Neural progenitor cell (in vitro differentiated cells): ENCODE measurements at regions not wholly inside any gene's neighbourhood (a gene's known extent, or its start where the extent isn't known, plus 50 kb on each side); places are given as distances from the start of the nearest gene placed in this dataset.

ENCODE experiments used
- CTCF ChIP-seq: fragments of 200-600 bp; sonication (generic); IDR thresholded peaks from 2 replicates; pipeline ENCODE4 v1.5.1; 2017; ENCODE audit warnings: antibody characterized with exemption, mild to moderate bottlenecking
- EZH2 ChIP-seq: fragments of 200-600 bp; sonication (generic); IDR thresholded peaks from 2 replicates; pipeline ENCODE4 v1.6.1; 2017; ENCODE audit warnings: antibody characterized with exemption, mild to moderate bottlenecking, moderate library complexity

GRCh38 chr16:56068816-56069215, 122.5 kb upstream of the GNAO1 start:
- TF ChIP-seq CTCF (no peak), EZH2 (no peak)
